ENCODE measurements at regions not wholly inside any gene's neighbourhood (a gene's known extent, or its start where the extent isn't known, plus 50 kb on each side); places are given as distances from the start of the nearest gene placed in this dataset.

DNA sequence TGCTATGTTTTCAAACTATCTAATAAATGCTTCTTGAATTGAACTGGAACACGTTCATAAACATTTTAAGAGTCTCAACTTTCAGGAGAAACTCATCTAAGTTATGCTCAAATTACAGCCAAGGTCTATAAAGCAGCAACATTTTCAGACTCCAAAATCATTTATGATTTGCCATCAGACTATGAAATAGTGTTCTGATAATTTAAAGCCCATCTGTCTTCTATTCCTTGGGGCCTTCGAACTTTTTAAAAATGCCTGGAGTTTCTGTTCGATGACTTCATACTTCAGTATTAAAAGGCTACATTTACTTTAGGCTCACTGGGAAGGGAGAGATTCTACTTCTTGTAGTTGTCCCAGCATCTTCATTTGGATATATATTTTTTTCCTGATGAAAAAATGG is 73.6 kb upstream of the NXPH2 start:
- Histone ChIP-seq H3K4me1 (ENCODE audit: insufficient read depth, low read length, severe bottlenecking) (no peaks in the 10 kb centered on the region), H3K9me3 (ENCODE audit: low read length) (no peaks in the 10 kb centered on the region), H3K4me2 (ENCODE audit: low read length) (no peak overlapping the region), H3K36me3 (ENCODE audit: insufficient read depth, low read length) (no peaks in the 10 kb centered on the region), H3K4me3 (ENCODE audit: low read depth, low read length, poor library complexity, severe bottlenecking) (no peak overlapping the region), H3F3A (ENCODE audit: insufficient read depth, low read length) (no peaks in the 10 kb centered on the region), H3K9ac (ENCODE audit: low read length) (no peak overlapping the region), H3K27ac (ENCODE audit: low read depth, low read length, poor library complexity, severe bottlenecking) (no peak overlapping the region), H4K20me1 (ENCODE audit: insufficient read depth, low read length) (no peaks in the 10 kb centered on the region), H3K79me2 (ENCODE audit: insufficient read depth, low read length) (no peaks in the 10 kb centered on the region), H2AFZ (ENCODE audit: low read length) (no peak overlapping the region), H3K27me3 (ENCODE audit: insufficient read depth, low read length) (no peaks in the 10 kb centered on the region), H3K9me2 (ENCODE audit: low read depth, low read length) (no peaks in the 10 kb centered on the region)
- TF ChIP-seq, protein P1, sequence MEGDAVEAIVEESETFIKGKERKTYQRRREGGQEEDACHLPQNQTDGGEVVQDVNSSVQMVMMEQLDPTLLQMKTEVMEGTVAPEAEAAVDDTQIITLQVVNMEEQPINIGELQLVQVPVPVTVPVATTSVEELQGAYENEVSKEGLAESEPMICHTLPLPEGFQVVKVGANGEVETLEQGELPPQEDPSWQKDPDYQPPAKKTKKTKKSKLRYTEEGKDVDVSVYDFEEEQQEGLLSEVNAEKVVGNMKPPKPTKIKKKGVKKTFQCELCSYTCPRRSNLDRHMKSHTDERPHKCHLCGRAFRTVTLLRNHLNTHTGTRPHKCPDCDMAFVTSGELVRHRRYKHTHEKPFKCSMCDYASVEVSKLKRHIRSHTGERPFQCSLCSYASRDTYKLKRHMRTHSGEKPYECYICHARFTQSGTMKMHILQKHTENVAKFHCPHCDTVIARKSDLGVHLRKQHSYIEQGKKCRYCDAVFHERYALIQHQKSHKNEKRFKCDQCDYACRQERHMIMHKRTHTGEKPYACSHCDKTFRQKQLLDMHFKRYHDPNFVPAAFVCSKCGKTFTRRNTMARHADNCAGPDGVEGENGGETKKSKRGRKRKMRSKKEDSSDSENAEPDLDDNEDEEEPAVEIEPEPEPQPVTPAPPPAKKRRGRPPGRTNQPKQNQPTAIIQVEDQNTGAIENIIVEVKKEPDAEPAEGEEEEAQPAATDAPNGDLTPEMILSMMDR (IDR thresholded peaks at IDR 0.05; ENCODE audit: low read length), result no peak
- TF ChIP-seq EZH2 (IDR thresholded peaks at IDR 0.05; ENCODE audit: borderline replicate concordance, low read length), result no peak

DNA sequence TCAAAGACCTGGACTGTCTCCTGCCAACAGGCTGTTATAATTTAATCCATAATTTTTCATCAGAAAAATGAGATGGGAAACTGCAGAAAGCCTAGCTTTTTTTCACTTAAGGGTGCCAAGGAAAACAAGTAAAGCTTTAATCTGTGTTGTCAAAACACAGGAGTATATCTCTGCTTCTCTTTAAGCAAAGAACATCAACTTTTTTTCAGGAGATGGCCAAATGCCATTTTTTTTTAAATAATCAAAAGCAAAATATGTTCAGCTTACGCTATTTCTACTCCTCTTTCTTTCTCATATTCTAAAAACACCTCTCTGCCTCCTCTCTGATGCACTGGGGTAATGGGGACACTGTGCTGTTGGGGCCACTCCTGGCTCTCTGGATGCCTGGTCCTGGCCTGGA is 73.1 kb upstream of the NXPH2 start:
- Histone ChIP-seq H3K4me1 (ENCODE audit: insufficient read depth, low read length, severe bottlenecking) (no peaks in the 10 kb centered on the region), H3K4me3 (ENCODE audit: low read depth, low read length, poor library complexity, severe bottlenecking) (no peak overlapping the region), H2AFZ (ENCODE audit: low read length) (no peak overlapping the region), H3K9me2 (ENCODE audit: low read depth, low read length) (no peaks in the 10 kb centered on the region), H3K27ac (ENCODE audit: low read depth, low read length, poor library complexity, severe bottlenecking) (no peak overlapping the region), H3K4me2 (ENCODE audit: low read length) (no peak overlapping the region), H3F3A (ENCODE audit: insufficient read depth, low read length) (no peaks in the 10 kb centered on the region), H3K27me3 (ENCODE audit: insufficient read depth, low read length) (no peaks in the 10 kb centered on the region), H4K20me1 (ENCODE audit: insufficient read depth, low read length) (no peaks in the 10 kb centered on the region), H3K9me3 (ENCODE audit: low read length) (no peaks in the 10 kb centered on the region), H3K9ac (ENCODE audit: low read length) (no peak overlapping the region), H3K36me3 (ENCODE audit: insufficient read depth, low read length) (no peaks in the 10 kb centered on the region), H3K79me2 (ENCODE audit: insufficient read depth, low read length) (no peaks in the 10 kb centered on the region)
- no peak for TF ChIP-seq EZH2 (IDR thresholded peaks at IDR 0.05; ENCODE audit: borderline replicate concordance, low read length)
- TF ChIP-seq, protein P1 (IDR thresholded peaks at IDR 0.05; ENCODE audit: low read length), result no peak

DNA sequence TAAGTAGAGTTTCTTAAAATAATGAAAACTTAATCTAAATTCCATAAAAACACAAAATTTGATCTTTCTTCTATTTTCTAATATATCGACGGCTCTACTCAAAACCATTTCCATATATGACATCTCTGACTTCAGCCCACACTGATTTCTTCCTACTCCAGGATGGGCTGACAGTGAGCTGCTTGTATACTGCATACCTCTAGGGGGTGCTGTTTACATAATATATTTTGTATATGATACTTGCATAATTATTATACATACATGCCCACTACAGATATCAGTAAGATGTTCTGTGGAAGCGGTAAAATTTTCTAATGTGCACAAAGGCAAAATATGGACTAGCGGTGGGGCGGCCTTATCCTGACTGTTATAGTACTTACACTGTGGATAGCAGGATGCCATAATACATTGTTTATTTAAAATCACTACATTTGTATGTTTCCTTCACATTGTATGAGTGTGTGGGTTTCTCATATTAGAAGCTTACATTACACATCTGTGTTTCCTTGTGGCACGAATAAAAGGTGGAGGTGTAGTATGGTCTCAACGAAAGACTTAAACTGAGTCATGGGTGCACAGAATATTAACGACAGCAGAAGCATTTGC is 66.1 kb upstream of the NXPH2 start:
- Histone ChIP-seq H3K79me2 (ENCODE audit: insufficient read depth, low read length) (no peaks in the 10 kb centered on the region), H3K4me3 (ENCODE audit: low read depth, low read length, poor library complexity, severe bottlenecking) (no peak overlapping the region), H2AFZ (ENCODE audit: low read length) (no peak overlapping the region), H3K9me3 (ENCODE audit: low read length) (no peaks in the 10 kb centered on the region), H3K27me3 (ENCODE audit: insufficient read depth, low read length) (no peaks in the 10 kb centered on the region), H3F3A (ENCODE audit: insufficient read depth, low read length) (no peaks in the 10 kb centered on the region), H3K36me3 (ENCODE audit: insufficient read depth, low read length) (no peaks in the 10 kb centered on the region), H3K9me2 (ENCODE audit: low read depth, low read length) (no peaks in the 10 kb centered on the region), H3K4me2 (ENCODE audit: low read length) (no peak overlapping the region), H4K20me1 (ENCODE audit: insufficient read depth, low read length) (no peaks in the 10 kb centered on the region), H3K4me1 (ENCODE audit: insufficient read depth, low read length, severe bottlenecking) (no peaks in the 10 kb centered on the region), H3K9ac (ENCODE audit: low read length) (no peak overlapping the region), H3K27ac (ENCODE audit: low read depth, low read length, poor library complexity, severe bottlenecking) (no peak overlapping the region)
- no peak for TF ChIP-seq EZH2 (IDR thresholded peaks at IDR 0.05; ENCODE audit: borderline replicate concordance, low read length)
- TF ChIP-seq, protein P1 (IDR thresholded peaks at IDR 0.05; ENCODE audit: low read length), result peak; percentile 69

Data from OCI-LY1 (cell line).